IMR-90 (cell line): ENCODE measurements at regions not wholly inside any gene's neighbourhood (a gene's known extent, or its start where the extent isn't known, plus 50 kb on each side); places are given as distances from the start of the nearest gene placed in this dataset.

Experiments used
- ATAC-seq: fragments of 200-7000 bp; cut with Tn5 transposase; 2 replicates; pipeline ENCODE4 v1.9.1; 2020; ENCODE audit warnings: low read depth, mild to moderate bottlenecking, moderate library complexity
- BruUV-seq: library from RNA; stranded (reverse); fragments of 400-500 nt; replicated peaks from 2 replicates; lab custom pipeline; 2021; lab: Mats Ljungman, UMichigan
- CTCF ChIA-PET: fragments of 300-600 bp; formaldehyde crosslinking; extraction: SDS; loops from one replicate; lab custom pipeline; 2021; ENCODE audit warnings: antibody characterized with exemption; lab: Yijun Ruan, JAX
- POLR2A ChIA-PET: fragments of 300-600 bp; sonication (Branson Sonifier 250); formaldehyde crosslinking; loops from one replicate; lab custom pipeline; 2022; ENCODE audit warnings: antibody characterized with exemption; ENCODE audit not compliant: unreplicated experiment; lab: Charles Lee
- DNase-seq: peaks from one replicate; pipeline ENCODE4 v3.0.0; 2013
- H2AFZ ChIP-seq: replicated peaks from 2 replicates; pipeline ENCODE3; 2013; ENCODE audit warnings: low read length, mild to moderate bottlenecking; ENCODE audit not compliant: poor library complexity
- H2AK5ac ChIP-seq: 2 replicates; pipeline ENCODE4 v1.6.1; 2013; ENCODE audit warnings: low read depth, low read length, inconsistent platforms
- H2AK9ac ChIP-seq: replicated peaks from 2 replicates; pipeline ENCODE3; 2013; ENCODE audit warnings: mild to moderate bottlenecking, low read depth, low read length, moderate library complexity; ENCODE audit not compliant: poor library complexity
- H2BK120ac ChIP-seq: 2 replicates; pipeline ENCODE4 v1.6.1; 2013; ENCODE audit warnings: low read depth, low read length, inconsistent platforms
- H2BK15ac ChIP-seq: 3 replicates; pipeline ENCODE4 v1.6.1; 2013; ENCODE audit warnings: low read depth, low read length, inconsistent platforms
- H2BK20ac ChIP-seq: 2 replicates; pipeline ENCODE4 v1.6.1; 2013; ENCODE audit warnings: low read depth, mild to moderate bottlenecking, inconsistent platforms, low read length, moderate library complexity
- H2BK5ac ChIP-seq: 2 replicates; pipeline ENCODE4 v1.6.1; 2013; ENCODE audit warnings: mild to moderate bottlenecking, low read depth, low read length, inconsistent platforms; ENCODE audit not compliant: poor library complexity, severe bottlenecking
- H3K14ac ChIP-seq: replicated peaks from 2 replicates; pipeline ENCODE4 v1.6.1; 2013; ENCODE audit warnings: low read depth, low read length, inconsistent platforms
- H3K18ac ChIP-seq: 2 replicates; pipeline ENCODE4 v1.6.1; 2013; ENCODE audit warnings: low read depth, low read length, control low read depth
- H3K23ac ChIP-seq: 2 replicates; pipeline ENCODE4 v1.6.1; 2013; ENCODE audit warnings: low read depth, low read length, inconsistent platforms
- H3K27ac ChIP-seq: 2 replicates; pipeline ENCODE4 v1.5.1; 2013; ENCODE audit warnings: mild to moderate bottlenecking, control low read depth, low read length; ENCODE audit not compliant: insufficient read depth
- H3K27me3 ChIP-seq: 2 replicates; pipeline ENCODE4 v1.6.1; 2013; ENCODE audit warnings: low read length; ENCODE audit not compliant: control insufficient read depth, insufficient read depth
- H3K36me3 ChIP-seq: 2 replicates; pipeline ENCODE4 v1.6.1; 2013; ENCODE audit warnings: low read length, mixed read lengths; ENCODE audit not compliant: control insufficient read depth, insufficient read depth
- H3K4ac ChIP-seq: 2 replicates; pipeline ENCODE4 v1.6.1; 2013; ENCODE audit warnings: low read depth, low read length, inconsistent platforms
- H3K4me1 ChIP-seq: 2 replicates; pipeline ENCODE4 v1.6.1; 2013; ENCODE audit warnings: low read length, mixed read lengths; ENCODE audit not compliant: control insufficient read depth, insufficient read depth
- H3K4me2 ChIP-seq: 2 replicates; pipeline ENCODE4 v1.6.1; 2013; ENCODE audit warnings: low read depth, mild to moderate bottlenecking, control low read depth, low read length, moderate library complexity
- H3K4me3 ChIP-seq: 2 replicates; pipeline ENCODE4 v1.5.1; 2013; ENCODE audit warnings: low read depth, mild to moderate bottlenecking, control low read depth, low read length, moderate library complexity; ENCODE audit not compliant: insufficient read depth
- H3K56ac ChIP-seq: 2 replicates; pipeline ENCODE4 v1.6.1; 2013; ENCODE audit warnings: low read length, inconsistent platforms; ENCODE audit not compliant: insufficient read depth; ENCODE audit errors: extremely low read depth
- H3K79me1 ChIP-seq, 2 experiments: 2 replicates each; pipeline ENCODE4 v1.6.1; 2013; ENCODE audit warnings: low read length in 2 of 2, inconsistent platforms in 1 of 2, low read depth in 1 of 2
- H3K9ac ChIP-seq: 2 replicates; pipeline ENCODE4 v1.6.1; 2013; ENCODE audit warnings: low read depth, low read length, control low read depth
- H3K9me1 ChIP-seq: 2 replicates; pipeline ENCODE4 v1.6.1; 2013; ENCODE audit warnings: low read length, inconsistent platforms; ENCODE audit not compliant: insufficient read depth
- H3K9me3 ChIP-seq: 2 replicates; pipeline ENCODE4 v1.6.1; 2013; ENCODE audit warnings: low read length; ENCODE audit not compliant: control insufficient read depth, insufficient read depth
- H4K20me1 ChIP-seq: 2 replicates; pipeline ENCODE4 v1.6.1; 2013; ENCODE audit warnings: low read length, inconsistent platforms; ENCODE audit not compliant: insufficient read depth
- H4K5ac ChIP-seq: 2 replicates; pipeline ENCODE4 v1.6.1; 2013; ENCODE audit warnings: mild to moderate bottlenecking, low read depth, low read length, control low read depth
- H4K8ac ChIP-seq, 2 experiments: 2 replicates each; pipeline ENCODE4 v1.6.1; 2013; ENCODE audit warnings: low read depth in 2 of 2, low read length in 2 of 2, control low read depth in 1 of 2, inconsistent platforms in 1 of 2
- H4K91ac ChIP-seq: 2 replicates; pipeline ENCODE4 v1.6.1; 2013; ENCODE audit warnings: low read depth, low read length, inconsistent platforms; ENCODE audit not compliant: insufficient read depth
- BHLHE40 ChIP-seq: fragments of 150-350 bp; IDR thresholded peaks from 2 replicates; pipeline ENCODE4 v1.6.1; 2016; ENCODE audit warnings: mild to moderate bottlenecking, low read depth, low read length
- CEBPB ChIP-seq: IDR thresholded peaks from 2 replicates; pipeline ENCODE4 v1.6.1; 2012; ENCODE audit warnings: low read depth, low read length, improper control_type of control experiment
- CHD1 ChIP-seq: IDR thresholded peaks from 2 replicates; pipeline ENCODE4 v1.6.1; 2012; ENCODE audit warnings: low read depth, low read length, improper control_type of control experiment
- FOS ChIP-seq: fragments of 150-350 bp; IDR thresholded peaks from 2 replicates; pipeline ENCODE4 v1.6.1; 2016; ENCODE audit warnings: low read depth, low read length
- MAFK ChIP-seq: IDR thresholded peaks from 2 replicates; pipeline ENCODE4 v1.6.1; 2012; ENCODE audit warnings: low read depth, low read length, improper control_type of control experiment
- MAZ ChIP-seq: IDR thresholded peaks from 2 replicates; pipeline ENCODE4 v1.6.1; 2012; ENCODE audit warnings: low read depth, mild to moderate bottlenecking, low read length, improper control_type of control experiment, moderate library complexity, borderline replicate concordance
- MXI1 ChIP-seq: IDR thresholded peaks from 2 replicates; pipeline ENCODE4 v1.6.1; 2012; ENCODE audit warnings: low read depth, mild to moderate bottlenecking, low read length, moderate library complexity, borderline replicate concordance
- NFE2L2 ChIP-seq: fragments of 150-350 bp; IDR thresholded peaks from 2 replicates; pipeline ENCODE4 v1.6.1; 2016; ENCODE audit warnings: low read depth, mild to moderate bottlenecking, low read length
- POLR2A ChIP-seq: IDR thresholded peaks from 2 replicates; pipeline ENCODE4 v1.6.1; 2012; ENCODE audit warnings: mild to moderate bottlenecking, low read depth, low read length
- RAD21 ChIP-seq: IDR thresholded peaks from 2 replicates; pipeline ENCODE4 v1.6.1; 2012; ENCODE audit warnings: low read length, improper control_type of control experiment
- RCOR1 ChIP-seq: IDR thresholded peaks from 2 replicates; pipeline ENCODE4 v1.6.1; 2012; ENCODE audit warnings: mild to moderate bottlenecking, low read length, improper control_type of control experiment; ENCODE audit not compliant: insufficient replicate concordance
- RFX5 ChIP-seq: IDR thresholded peaks from 2 replicates; pipeline ENCODE4 v1.8.0; 2012; ENCODE audit warnings: low read depth, mild to moderate bottlenecking, low read length, moderate library complexity
- SMC3 ChIP-seq: fragments of 150-350 bp; IDR thresholded peaks from 2 replicates; pipeline ENCODE4 v1.6.1; 2016; ENCODE audit warnings: low read depth, mild to moderate bottlenecking, antibody characterized with exemption, low read length, moderate library complexity
- WGBS, 2 experiments: methylation state at CpG; one replicate each; pipeline versions ENCODE4 v1.1.5 to v1.1.7; 2013; ENCODE audit warnings: missing lambda C conversion rate in 2 of 2; ENCODE audit not compliant: insufficient read length in 1 of 2; ENCODE audit errors: extremely low coverage in 2 of 2; 5-methylcytosine and 5-hydroxymethylcytosine counted together
- dilution Hi-C: fragments of 300-500 bp; cut with HindIII; formaldehyde crosslinking; loops from one replicate; pipeline ENCODE4 v1.14.3; 2018; ENCODE audit warnings: low sequenced_read_pairs; ENCODE audit not compliant: unreplicated experiment
- in situ Hi-C: fragments of 300-500 bp; cut with MboI; formaldehyde crosslinking; loops from 3 replicates; pipeline ENCODE4 v1.14.3; 2019; ENCODE audit warnings: low sequenced_read_pairs, inconsistent platforms, mixed read lengths
- intact Hi-C: fragments of 100-400 bp; cut with micrococcal nuclease; formaldehyde crosslinking; loops from 2 replicates; pipeline ENCODE4 v1.10.0; 2022
- TF ChIP-seq, protein P1 (sequence below): fragments of 150-350 bp; IDR thresholded peaks from 2 replicates; pipeline ENCODE4 v1.6.1; 2016; ENCODE audit warnings: low read depth, mild to moderate bottlenecking, low read length, moderate library complexity, borderline replicate concordance
- TF ChIP-seq, protein P2 (sequence below): fragments of 150-350 bp; IDR thresholded peaks from 2 replicates; pipeline ENCODE4 v1.6.1; 2017; ENCODE audit warnings: mild to moderate bottlenecking, antibody characterized with exemption, low read length, low read depth
- TF ChIP-seq, protein P3 (sequence below): conservative IDR thresholded peaks from 2 replicates; pipeline ENCODE4 v1.5.1; 2012; ENCODE audit warnings: mild to moderate bottlenecking, low read depth, low read length, improper control_type of control experiment

DNA sequence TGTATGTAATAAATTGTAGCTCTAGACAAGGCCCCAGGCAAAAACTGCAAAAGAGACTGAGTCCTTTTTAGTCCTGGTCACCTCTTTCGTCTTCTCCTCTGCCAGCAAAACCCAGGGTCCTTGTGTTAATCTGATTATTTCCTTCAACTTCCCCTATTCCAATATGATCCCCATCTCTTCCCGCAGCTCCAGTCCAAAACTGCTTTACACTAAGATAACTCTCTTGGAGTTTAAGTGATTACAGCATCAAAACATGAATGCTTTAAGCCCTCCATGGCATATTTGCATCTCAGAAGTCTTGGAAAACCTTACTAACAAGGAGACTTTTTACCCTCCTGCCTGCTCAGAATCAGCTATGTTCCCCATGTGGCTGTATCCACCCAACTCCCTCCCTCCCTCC is 59.3 kb downstream of the MAGEA1 start:
- Histone ChIP-seq H4K91ac (no peak overlapping the region), H3K36me3 (no peaks in the 10 kb centered on the region), H3K4ac (no peak overlapping the region), H4K20me1 (no peaks in the 10 kb centered on the region), H3K27me3 (peaks cover 2% of the 10 kb centered on the region; the same call in 1 of the 2 replicates), H3K4me1 (no peaks in the 10 kb centered on the region), H3K4me3 (no peak overlapping the region), H3K79me1 (no peaks in the 10 kb centered on the region), H3K9ac (no peak overlapping the region), H3K9me1 (no peaks in the 10 kb centered on the region), H3K9me3 (no peaks in the 10 kb centered on the region), H2BK120ac (no peak overlapping the region), H3K27ac (no peak overlapping the region), H3K56ac (no peak overlapping the region), H4K5ac (no peak overlapping the region), H2BK5ac (no peak overlapping the region), H2AK9ac (no peak overlapping the region), H4K8ac (no peak overlapping the region), H2AFZ (no peak overlapping the region), H2BK20ac (no peak overlapping the region), H2AK5ac (no peak overlapping the region), H2BK15ac (no peak overlapping the region), H3K4me2 (no peak overlapping the region), H3K14ac (no peak overlapping the region), H3K18ac (no peak overlapping the region), H3K23ac (no peak overlapping the region)
- DNase-seq (no peak), ATAC-seq (no peak)
- in situ Hi-C loops = no loop called here
- BruUV-seq = no TSS peak
- ChIA-PET POLR2A (no interaction called here), CTCF (no interaction called here)
- no CpG with 5 or more reads among the region's 2 CpGs for WGBS, 2 experiments
- TF ChIP-seq MAZ = no peak
- no peak for TF ChIP-seq POLR2A
- TF ChIP-seq, protein P1, sequence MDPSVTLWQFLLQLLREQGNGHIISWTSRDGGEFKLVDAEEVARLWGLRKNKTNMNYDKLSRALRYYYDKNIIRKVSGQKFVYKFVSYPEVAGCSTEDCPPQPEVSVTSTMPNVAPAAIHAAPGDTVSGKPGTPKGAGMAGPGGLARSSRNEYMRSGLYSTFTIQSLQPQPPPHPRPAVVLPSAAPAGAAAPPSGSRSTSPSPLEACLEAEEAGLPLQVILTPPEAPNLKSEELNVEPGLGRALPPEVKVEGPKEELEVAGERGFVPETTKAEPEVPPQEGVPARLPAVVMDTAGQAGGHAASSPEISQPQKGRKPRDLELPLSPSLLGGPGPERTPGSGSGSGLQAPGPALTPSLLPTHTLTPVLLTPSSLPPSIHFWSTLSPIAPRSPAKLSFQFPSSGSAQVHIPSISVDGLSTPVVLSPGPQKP = no peak
- no peak for TF ChIP-seq RAD21
- no peak for TF ChIP-seq FOS
- TF ChIP-seq SMC3 = no peak
- TF ChIP-seq BHLHE40 = no peak
- TF ChIP-seq CHD1 = no peak
- TF ChIP-seq RCOR1 = no peak
- TF ChIP-seq CEBPB = no peak
- TF ChIP-seq NFE2L2 = no peak
- TF ChIP-seq MXI1 = no peak
- no peak for TF ChIP-seq MAFK
- TF ChIP-seq, protein P2, sequence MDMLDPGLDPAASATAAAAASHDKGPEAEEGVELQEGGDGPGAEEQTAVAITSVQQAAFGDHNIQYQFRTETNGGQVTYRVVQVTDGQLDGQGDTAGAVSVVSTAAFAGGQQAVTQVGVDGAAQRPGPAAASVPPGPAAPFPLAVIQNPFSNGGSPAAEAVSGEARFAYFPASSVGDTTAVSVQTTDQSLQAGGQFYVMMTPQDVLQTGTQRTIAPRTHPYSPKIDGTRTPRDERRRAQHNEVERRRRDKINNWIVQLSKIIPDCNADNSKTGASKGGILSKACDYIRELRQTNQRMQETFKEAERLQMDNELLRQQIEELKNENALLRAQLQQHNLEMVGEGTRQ = no peak
- TF ChIP-seq, protein P3, sequence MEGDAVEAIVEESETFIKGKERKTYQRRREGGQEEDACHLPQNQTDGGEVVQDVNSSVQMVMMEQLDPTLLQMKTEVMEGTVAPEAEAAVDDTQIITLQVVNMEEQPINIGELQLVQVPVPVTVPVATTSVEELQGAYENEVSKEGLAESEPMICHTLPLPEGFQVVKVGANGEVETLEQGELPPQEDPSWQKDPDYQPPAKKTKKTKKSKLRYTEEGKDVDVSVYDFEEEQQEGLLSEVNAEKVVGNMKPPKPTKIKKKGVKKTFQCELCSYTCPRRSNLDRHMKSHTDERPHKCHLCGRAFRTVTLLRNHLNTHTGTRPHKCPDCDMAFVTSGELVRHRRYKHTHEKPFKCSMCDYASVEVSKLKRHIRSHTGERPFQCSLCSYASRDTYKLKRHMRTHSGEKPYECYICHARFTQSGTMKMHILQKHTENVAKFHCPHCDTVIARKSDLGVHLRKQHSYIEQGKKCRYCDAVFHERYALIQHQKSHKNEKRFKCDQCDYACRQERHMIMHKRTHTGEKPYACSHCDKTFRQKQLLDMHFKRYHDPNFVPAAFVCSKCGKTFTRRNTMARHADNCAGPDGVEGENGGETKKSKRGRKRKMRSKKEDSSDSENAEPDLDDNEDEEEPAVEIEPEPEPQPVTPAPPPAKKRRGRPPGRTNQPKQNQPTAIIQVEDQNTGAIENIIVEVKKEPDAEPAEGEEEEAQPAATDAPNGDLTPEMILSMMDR = no peak
- no peak for TF ChIP-seq RFX5
- dilution Hi-C loops = no loop called here
- intact Hi-C loops = no loop called here
